HG02588 (cell line): ENCODE measurements at regions not wholly inside any gene's neighbourhood (a gene's known extent, or its start where the extent isn't known, plus 50 kb on each side); places are given as distances from the start of the nearest gene placed in this dataset.
"Not testable (repeated sequence)": the region's sequence is repeated elsewhere in the genome, so short reads cannot be mapped to it uniquely, and the experiment has no call there.

Experiments
- ATAC-seq: cut with Tn5 transposase; IDR thresholded peaks from one replicate; pipeline ENCODE4 v1.9.1; 2021; ENCODE audit warnings: mild to moderate bottlenecking, moderate library complexity; ENCODE audit not compliant: unreplicated experiment

GRCh38 chr11:37957717-37958116 is 1359.7 kb upstream of the RAG2 start:
- no peak for ATAC-seq

- no peak for ATAC-seq
Measured at GRCh38 chr11:37951996-37952395, 1354.0 kb upstream of the RAG2 start.

GRCh38 chr11:37948258-37948657 is 1350.2 kb upstream of the RAG2 start:
- ATAC-seq = no peak

- ATAC-seq = no peak
Measured at GRCh38 chr11:37947821-37948220, 1349.8 kb upstream of the RAG2 start.

- peak; percentile 65 for ATAC-seq
Measured at GRCh38 chr11:37946155-37946766, 1348.2 kb upstream of the RAG2 start.

- ATAC-seq = no peak
Measured at GRCh38 chr11:37942081-37942480, 1344.0 kb upstream of the RAG2 start.

- ATAC-seq = no peak
Measured at GRCh38 chr11:37929100-37929653, 1331.1 kb upstream of the RAG2 start.

GRCh38 chr11:37926772-37927171 is 1328.7 kb upstream of the RAG2 start:
- ATAC-seq = no peak

- ATAC-seq = no peak
Measured at GRCh38 chr11:37916331-37916730, 1318.3 kb upstream of the RAG2 start.

- ATAC-seq = no peak
Measured at GRCh38 chr11:37914859-37915258, 1316.8 kb upstream of the RAG2 start.

GRCh38 chr11:37908219-37908548 is 1310.1 kb upstream of the RAG2 start:
- ATAC-seq = no peak

GRCh38 chr11:37907436-37908218 is 1309.6 kb upstream of the RAG2 start:
- ATAC-seq = no peak

GRCh38 chr11:37905707-37906417 is 1307.8 kb upstream of the RAG2 start:
- ATAC-seq = no peak

- ATAC-seq = no peak
Measured at GRCh38 chr11:37896016-37896415, 1298.0 kb upstream of the RAG2 start.

- ATAC-seq = no peak
Measured at GRCh38 chr11:37881741-37882140, 1283.7 kb upstream of the RAG2 start.

GRCh38 chr11:37861671-37862070 is 1263.6 kb upstream of the RAG2 start:
- no peak for ATAC-seq

- ATAC-seq = not testable (repeated sequence)
Measured at GRCh38 chr11:37858806-37859537, 1260.9 kb upstream of the RAG2 start.

- no peak for ATAC-seq
Measured at GRCh38 chr11:37858398-37858797, 1260.4 kb upstream of the RAG2 start.

GRCh38 chr11:37857726-37858125 is 1259.7 kb upstream of the RAG2 start:
- ATAC-seq = no peak

GRCh38 chr11:37849706-37850105 is 1251.7 kb upstream of the RAG2 start:
- no peak for ATAC-seq

GRCh38 chr11:37843603-37844002 is 1245.6 kb upstream of the RAG2 start:
- ATAC-seq = no peak
